ENCODE measurements at regions not wholly inside any gene's neighbourhood (a gene's known extent, or its start where the extent isn't known, plus 50 kb on each side); places are given as distances from the start of the nearest gene placed in this dataset.

DNA sequence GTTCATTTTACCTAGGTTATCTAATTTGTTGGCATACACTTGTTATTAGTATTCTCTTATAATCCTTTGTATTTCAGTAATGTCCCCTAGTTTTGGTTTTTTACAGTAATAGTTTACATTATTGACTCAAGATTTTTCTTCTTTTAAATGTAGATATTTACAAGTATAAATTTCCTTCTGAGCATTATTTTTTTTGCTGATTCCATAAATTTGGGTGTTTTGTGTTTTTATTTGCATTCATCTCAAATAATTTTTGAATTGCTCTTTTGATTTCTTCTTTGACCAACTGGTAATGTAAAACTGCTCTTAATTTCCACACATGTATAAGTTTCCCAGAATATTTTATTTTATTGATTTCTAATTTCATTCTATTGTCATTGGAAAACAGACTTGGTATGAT lies 68.1 kb downstream of the ESM1 start:
- Histone ChIP-seq H3K27ac (ENCODE audit: control insufficient read depth, insufficient read depth, low read length) (no peak overlapping the region), H2AFZ (ENCODE audit: control insufficient read depth, low read length) (no peak overlapping the region), H3K79me2 (ENCODE audit: control insufficient read depth, insufficient read depth, low read length) (no peaks in the 10 kb centered on the region), H3K36me3 (ENCODE audit: control insufficient read depth in 2 of 2, extremely low read depth in 1 of 2, insufficient read depth in 2 of 2, low read length in 2 of 2) (no peaks in the 10 kb centered on the region), H3K9me3 (ENCODE audit: control insufficient read depth, low read depth, low read length) (no peaks in the 10 kb centered on the region), H3K4me3 (ENCODE audit: control insufficient read depth in 2 of 3, extremely low read depth in 1 of 3, insufficient read depth in 2 of 3, low read depth in 1 of 3, low read length in 3 of 3) (no peak overlapping the region), H3K4me2 (ENCODE audit: control insufficient read depth, extremely low read depth, insufficient read depth, low read depth, low read length) (no peak overlapping the region), H4K20me1 (ENCODE audit: control insufficient read depth, extremely low read depth, insufficient read depth, low read length) (no peaks in the 10 kb centered on the region), H3K4me1 (ENCODE audit: control insufficient read depth, extremely low read depth, insufficient read depth, low read length) (no peaks in the 10 kb centered on the region), H3K27me3 (ENCODE audit: control insufficient read depth, extremely low read depth, insufficient read depth, low read length) (peaks cover 27% of the 10 kb centered on the region), H3K9ac (ENCODE audit: control insufficient read depth, extremely low read depth, insufficient read depth, low read length) (no peak overlapping the region), H3K9me1 (ENCODE audit: control insufficient read depth, extremely low read depth, insufficient read depth, low read length) (no peaks in the 10 kb centered on the region)
- dilution Hi-C loops (cut with MboI; ENCODE audit: extremely low pct_ligation_motif_present, low sequenced_read_pairs), result no loop called here
- FAIRE-seq (no peak), DNase-seq (ENCODE audit: low read depth, low spot score) (no peak)
- TF ChIP-seq, protein P1, sequence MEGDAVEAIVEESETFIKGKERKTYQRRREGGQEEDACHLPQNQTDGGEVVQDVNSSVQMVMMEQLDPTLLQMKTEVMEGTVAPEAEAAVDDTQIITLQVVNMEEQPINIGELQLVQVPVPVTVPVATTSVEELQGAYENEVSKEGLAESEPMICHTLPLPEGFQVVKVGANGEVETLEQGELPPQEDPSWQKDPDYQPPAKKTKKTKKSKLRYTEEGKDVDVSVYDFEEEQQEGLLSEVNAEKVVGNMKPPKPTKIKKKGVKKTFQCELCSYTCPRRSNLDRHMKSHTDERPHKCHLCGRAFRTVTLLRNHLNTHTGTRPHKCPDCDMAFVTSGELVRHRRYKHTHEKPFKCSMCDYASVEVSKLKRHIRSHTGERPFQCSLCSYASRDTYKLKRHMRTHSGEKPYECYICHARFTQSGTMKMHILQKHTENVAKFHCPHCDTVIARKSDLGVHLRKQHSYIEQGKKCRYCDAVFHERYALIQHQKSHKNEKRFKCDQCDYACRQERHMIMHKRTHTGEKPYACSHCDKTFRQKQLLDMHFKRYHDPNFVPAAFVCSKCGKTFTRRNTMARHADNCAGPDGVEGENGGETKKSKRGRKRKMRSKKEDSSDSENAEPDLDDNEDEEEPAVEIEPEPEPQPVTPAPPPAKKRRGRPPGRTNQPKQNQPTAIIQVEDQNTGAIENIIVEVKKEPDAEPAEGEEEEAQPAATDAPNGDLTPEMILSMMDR (optimal IDR thresholded peaks at IDR 0.05 in 1 of 3, IDR thresholded peaks at IDR 0.05 in 1 of 3, conservative IDR thresholded peaks at IDR 0.05 in 1 of 3; ENCODE audit: extremely low read depth in 1 of 3, insufficient read depth in 2 of 3, low read length in 3 of 3), result no peak
- no peak for TF ChIP-seq EZH2 (IDR thresholded peaks at IDR 0.05; ENCODE audit: low read length)

DNA sequence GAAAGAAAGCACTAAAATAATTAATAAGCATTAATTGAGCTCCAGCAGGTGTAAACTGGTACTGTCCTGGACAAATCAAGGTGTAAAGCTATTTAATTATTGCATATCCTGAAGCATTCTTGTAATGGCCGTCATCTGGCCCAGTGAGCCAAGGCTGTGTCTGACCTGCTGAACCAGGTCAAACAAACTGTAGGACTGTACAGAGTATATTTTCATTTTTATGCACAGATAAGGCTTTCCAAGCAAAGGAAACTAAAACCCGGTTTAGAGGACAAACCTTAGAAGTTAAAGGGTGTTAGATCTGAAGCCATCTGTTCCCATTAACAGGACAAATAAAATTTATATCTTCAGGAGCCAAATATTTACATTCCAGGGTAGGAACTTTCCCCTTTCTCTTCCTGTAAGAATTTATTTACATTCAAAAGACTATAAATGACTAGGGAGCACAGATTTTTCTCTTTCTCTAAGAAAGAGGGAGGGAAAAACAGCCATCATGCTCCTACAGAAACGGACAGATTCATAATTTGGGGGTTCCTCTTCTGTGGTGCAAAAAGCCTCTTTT lies 69.8 kb downstream of the ESM1 start:
- peaks cover 27% of the 10 kb centered on the region for H3K27me3 ChIP-seq (ENCODE audit: control insufficient read depth, extremely low read depth, insufficient read depth, low read length)
- FAIRE-seq, result no peak
- H3K4me1 ChIP-seq (ENCODE audit: control insufficient read depth, extremely low read depth, insufficient read depth, low read length), result no peaks in the 10 kb centered on the region
- no peaks in the 10 kb centered on the region for H3K36me3 ChIP-seq (ENCODE audit: control insufficient read depth in 2 of 2, extremely low read depth in 1 of 2, insufficient read depth in 2 of 2, low read length in 2 of 2)
- H4K20me1 ChIP-seq (ENCODE audit: control insufficient read depth, extremely low read depth, insufficient read depth, low read length), result no peaks in the 10 kb centered on the region
- H3K9me1 ChIP-seq (ENCODE audit: control insufficient read depth, extremely low read depth, insufficient read depth, low read length), result no peaks in the 10 kb centered on the region
- no peaks in the 10 kb centered on the region for H3K79me2 ChIP-seq (ENCODE audit: control insufficient read depth, insufficient read depth, low read length)
- no peak overlapping the region for H2AFZ ChIP-seq (ENCODE audit: control insufficient read depth, low read length)
- dilution Hi-C loops (cut with MboI; ENCODE audit: extremely low pct_ligation_motif_present, low sequenced_read_pairs), result no loop called here
- H3K27ac ChIP-seq (ENCODE audit: control insufficient read depth, insufficient read depth, low read length), result no peak overlapping the region
- H3K4me2 ChIP-seq (ENCODE audit: control insufficient read depth, extremely low read depth, insufficient read depth, low read depth, low read length), result no peak overlapping the region
- no peak overlapping the region for H3K4me3 ChIP-seq (ENCODE audit: control insufficient read depth in 2 of 3, extremely low read depth in 1 of 3, insufficient read depth in 2 of 3, low read depth in 1 of 3, low read length in 3 of 3)
- no peaks in the 10 kb centered on the region for H3K9me3 ChIP-seq (ENCODE audit: control insufficient read depth, low read depth, low read length)
- no peak for TF ChIP-seq EZH2 (IDR thresholded peaks at IDR 0.05; ENCODE audit: low read length)
- TF ChIP-seq, protein P1 (optimal IDR thresholded peaks at IDR 0.05 in 1 of 3, IDR thresholded peaks at IDR 0.05 in 1 of 3, conservative IDR thresholded peaks at IDR 0.05 in 1 of 3; ENCODE audit: extremely low read depth in 1 of 3, insufficient read depth in 2 of 3, low read length in 3 of 3), result no peak
- no peak overlapping the region for H3K9ac ChIP-seq (ENCODE audit: control insufficient read depth, extremely low read depth, insufficient read depth, low read length)
- DNase-seq (ENCODE audit: low read depth, low spot score), result no peak

All from keratinocyte (primary cell).